Body of pancreas (tissue), 4 donors: ENCODE measurements at regions not wholly inside any gene's neighbourhood (a gene's known extent, or its start where the extent isn't known, plus 50 kb on each side); places are given as distances from the start of the nearest gene placed in this dataset.

Experiments
- ATAC-seq: fragments of 150-250 bp; one replicate; pipeline ENCODE4 v1.9.1; 2016
- DNase-seq, 4 donors: peaks; one replicate each; pipeline ENCODE4 v3.0.0-alpha.2; 2019
- H3K27ac ChIP-seq, 4 donors: fragments of 200-600 bp; sonication (generic); 1 replicate in 3 of 4; 2 replicates in 1 of 4; pipeline versions ENCODE4 v1.5.1 to v1.6.1; 2016 to 2019; ENCODE audit warnings: mild to moderate bottlenecking in 1 of 4, mixed read lengths in 1 of 4, moderate library complexity in 1 of 4
- H3K27me3 ChIP-seq, 2 donors: fragments of 200-600 bp; sonication (generic); one replicate each; pipeline ENCODE4 v1.6.0; 2016; ENCODE audit warnings: mild to moderate bottlenecking in 1 of 2
- H3K36me3 ChIP-seq, 2 donors: fragments of 200-600 bp; sonication (generic); replicated peaks in 1 of 2; 2 replicates each; pipeline ENCODE4 v1.5.1; 2016; ENCODE audit warnings: low read depth in 2 of 2; ENCODE audit not compliant: insufficient read depth in 1 of 2
- H3K4me1 ChIP-seq: fragments of 200-600 bp; sonication (generic); one replicate; pipeline ENCODE4 v1.6.0; 2016
- H3K4me3 ChIP-seq, 2 donors: fragments of 200-600 bp; sonication (generic); 1 replicate in 1 of 2; 2 replicates in 1 of 2; pipeline ENCODE4 v1.5.1; 2016 to 2019
- H3K9me3 ChIP-seq, 3 donors: fragments of 200-600 bp; sonication (generic); 1 replicate in 2 of 3; 2 replicates in 1 of 3; pipeline ENCODE4 v1.5.1; 2016
- POLR2A ChIP-seq, 3 donors: fragments of 450-650 bp; IDR thresholded peaks; one replicate each; pipeline ENCODE4 v1.6.1; 2016; ENCODE audit warnings: antibody characterized with exemption in 3 of 3, mild to moderate bottlenecking in 2 of 3
- WGBS, 2 donors: methylation state at CpG; one replicate each; pipeline ENCODE4 v1.1.5; 2017; 5-methylcytosine and 5-hydroxymethylcytosine counted together
- intact Hi-C: fragments of 100-400 bp; cut with DNase I; formaldehyde crosslinking; loops from one replicate; pipeline ENCODE4 v1.15.1; 2023
- TF ChIP-seq, protein P1 (sequence below), 7 experiments: fragments of 450-650 bp in 4 of 7; fragments of 200-600 bp in 3 of 7; sonication (generic) in 3 of 7; IDR thresholded peaks; one replicate each; pipeline ENCODE4 v1.5.1; 2016 to 2019; ENCODE audit warnings: antibody characterized with exemption in 7 of 7

DNA sequence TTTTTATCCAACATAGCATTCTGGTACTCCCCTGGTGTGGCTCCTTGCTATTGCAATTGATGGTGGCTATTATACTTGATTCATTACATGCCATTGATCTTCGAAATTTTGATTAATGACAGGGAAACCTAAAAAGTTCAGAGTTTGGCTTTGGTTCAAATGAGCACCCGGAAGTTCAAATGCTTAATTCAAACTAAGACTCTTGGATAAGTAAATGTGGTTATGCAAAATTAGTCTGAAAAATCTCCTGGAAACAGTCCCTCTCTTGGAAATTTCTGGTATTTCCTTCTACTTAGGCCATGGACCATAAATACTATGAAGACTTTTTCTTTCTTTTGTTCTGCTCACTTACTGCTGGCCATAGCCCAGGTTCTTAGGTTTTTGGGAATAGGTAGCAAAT is 65.3 kb upstream of the SMIM21 start:
- Histone ChIP-seq H3K27me3 (no peaks in the 10 kb centered on the region), H3K4me3 (no peak overlapping the region), H3K4me1 (no peaks in the 10 kb centered on the region), H3K9me3 (no peaks in the 10 kb centered on the region), H3K36me3 (no peaks in the 10 kb centered on the region), H3K27ac (no peak overlapping the region)
- no peak for DNase-seq
- ATAC-seq, result no peak
- intact Hi-C loops, result no loop called here
- 28 to 45% methylated on average over 2 of the region's 2 CpGs for WGBS, 2 donors
- TF ChIP-seq, protein P1, sequence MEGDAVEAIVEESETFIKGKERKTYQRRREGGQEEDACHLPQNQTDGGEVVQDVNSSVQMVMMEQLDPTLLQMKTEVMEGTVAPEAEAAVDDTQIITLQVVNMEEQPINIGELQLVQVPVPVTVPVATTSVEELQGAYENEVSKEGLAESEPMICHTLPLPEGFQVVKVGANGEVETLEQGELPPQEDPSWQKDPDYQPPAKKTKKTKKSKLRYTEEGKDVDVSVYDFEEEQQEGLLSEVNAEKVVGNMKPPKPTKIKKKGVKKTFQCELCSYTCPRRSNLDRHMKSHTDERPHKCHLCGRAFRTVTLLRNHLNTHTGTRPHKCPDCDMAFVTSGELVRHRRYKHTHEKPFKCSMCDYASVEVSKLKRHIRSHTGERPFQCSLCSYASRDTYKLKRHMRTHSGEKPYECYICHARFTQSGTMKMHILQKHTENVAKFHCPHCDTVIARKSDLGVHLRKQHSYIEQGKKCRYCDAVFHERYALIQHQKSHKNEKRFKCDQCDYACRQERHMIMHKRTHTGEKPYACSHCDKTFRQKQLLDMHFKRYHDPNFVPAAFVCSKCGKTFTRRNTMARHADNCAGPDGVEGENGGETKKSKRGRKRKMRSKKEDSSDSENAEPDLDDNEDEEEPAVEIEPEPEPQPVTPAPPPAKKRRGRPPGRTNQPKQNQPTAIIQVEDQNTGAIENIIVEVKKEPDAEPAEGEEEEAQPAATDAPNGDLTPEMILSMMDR (IDR thresholded peaks at IDR 0.05), result no peak
- no peak for TF ChIP-seq POLR2A (IDR thresholded peaks at IDR 0.05)

DNA sequence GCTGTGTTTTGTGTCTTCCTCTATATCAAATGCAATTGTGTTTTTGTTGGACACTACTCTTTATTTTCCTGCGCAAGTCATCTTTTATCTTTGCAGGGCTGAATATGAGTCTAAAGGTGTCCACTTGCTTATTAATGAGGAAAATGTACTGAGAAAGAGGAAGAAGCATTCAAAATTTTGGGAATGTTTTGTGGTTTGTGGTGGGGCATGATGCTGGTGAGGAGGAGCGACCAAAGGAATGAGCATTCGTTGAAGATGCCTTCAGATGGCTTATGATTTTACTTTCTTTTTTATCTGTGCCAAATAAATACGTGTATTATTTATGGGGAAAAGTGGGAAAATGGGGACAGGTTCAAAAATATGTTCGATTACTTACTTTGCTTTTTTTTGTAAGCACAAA is 63.9 kb upstream of the SMIM21 start:
- no peak for ATAC-seq
- intact Hi-C loops, result no loop called here

DNA sequence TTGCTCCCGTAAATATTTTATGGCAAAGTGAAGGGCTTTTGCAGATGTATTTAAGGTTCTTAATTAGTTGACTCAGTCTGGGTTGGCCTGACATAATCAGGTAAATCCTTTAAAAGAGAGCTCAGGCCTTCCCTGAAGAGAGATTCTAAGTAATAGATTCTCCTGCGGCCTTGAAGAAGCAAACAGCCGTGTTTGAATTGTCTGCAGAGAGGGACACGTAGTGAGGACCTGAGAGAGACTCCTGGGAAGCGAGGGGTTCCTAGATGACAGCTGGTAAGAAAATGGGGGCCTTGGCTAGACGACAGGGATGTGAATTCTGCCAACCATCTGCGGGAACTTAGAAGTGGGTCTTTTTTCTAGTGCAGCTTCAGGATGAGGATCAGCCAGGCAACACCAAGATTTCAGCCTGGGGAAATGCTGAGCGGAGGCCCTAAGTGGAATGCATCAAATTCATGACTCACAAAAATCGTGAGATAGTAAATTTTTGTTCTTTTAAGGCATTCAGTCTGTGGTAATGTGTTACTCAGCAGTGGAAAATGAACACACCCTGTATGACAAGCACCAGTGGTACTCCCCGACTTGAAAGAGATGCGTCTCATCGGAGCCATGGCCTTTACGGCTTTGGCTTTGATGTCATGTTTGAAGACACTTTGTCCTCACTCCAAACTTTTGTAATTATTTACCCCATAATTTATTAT is 62.1 kb upstream of the SMIM21 start:
- no peak for TF ChIP-seq POLR2A (IDR thresholded peaks at IDR 0.05)
- TF ChIP-seq, protein P1 (IDR thresholded peaks at IDR 0.05), result no peak
- WGBS, 2 donors, result 71 to 77% methylated on average over 13 of the region's 13 CpGs
- H3K9me3 ChIP-seq, result no peaks in the 10 kb centered on the region

More for the DNA sequence above, 63.9 kb upstream of the SMIM21 start:
- no peak overlapping the region for H3K4me3 ChIP-seq
- no peak for DNase-seq
- no peaks in the 10 kb centered on the region for H3K36me3 ChIP-seq
- no peaks in the 10 kb centered on the region for H3K27me3 ChIP-seq
- H3K4me1 ChIP-seq, result no peaks in the 10 kb centered on the region
- WGBS, 2 donors, result 61 to 72% methylated on average over 5 of the region's 5 CpGs
- no peak overlapping the region for H3K27ac ChIP-seq
- no peak for TF ChIP-seq POLR2A (IDR thresholded peaks at IDR 0.05)
- TF ChIP-seq, protein P1 (IDR thresholded peaks at IDR 0.05), result no peak
- H3K9me3 ChIP-seq, result no peaks in the 10 kb centered on the region

DNA sequence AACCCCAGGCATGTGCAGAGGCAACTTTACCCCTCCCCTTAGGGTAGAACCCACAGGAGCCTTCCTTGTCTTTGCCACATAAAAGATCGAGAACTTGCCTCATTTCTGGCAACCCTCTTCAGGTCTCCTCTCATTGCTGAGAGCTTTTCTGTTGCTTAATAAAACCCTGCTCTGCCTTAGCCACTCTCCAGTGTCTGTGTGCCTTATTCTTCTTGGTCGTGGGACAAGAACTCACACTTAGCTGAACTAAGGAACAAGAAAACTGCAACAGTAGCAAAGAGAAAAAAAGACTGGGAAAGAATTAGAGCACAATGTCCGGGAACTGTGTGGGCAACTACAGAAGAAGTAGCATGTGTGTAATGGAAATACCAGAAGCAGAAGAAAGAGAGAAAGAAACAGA is 56.2 kb upstream of the SMIM21 start:
- H3K9me3 ChIP-seq, result peaks cover 0 to 4% (median 0%) of the 10 kb centered on the region in 3 donors
- ATAC-seq, result no peak
- DNase-seq, result no peak
- TF ChIP-seq, protein P1 (IDR thresholded peaks at IDR 0.05), result no peak
- no peak for TF ChIP-seq POLR2A (IDR thresholded peaks at IDR 0.05)
- no peak overlapping the region for H3K4me3 ChIP-seq
- 61 to 81% methylated on average over 3 of the region's 3 CpGs for WGBS, 2 donors
- H3K4me1 ChIP-seq, result no peaks in the 10 kb centered on the region
- intact Hi-C loops, result no loop called here
- H3K27me3 ChIP-seq, result no peaks in the 10 kb centered on the region
- no peaks in the 10 kb centered on the region for H3K36me3 ChIP-seq
- H3K27ac ChIP-seq, result no peak overlapping the region

More for the DNA sequence above, 62.1 kb upstream of the SMIM21 start:
- ATAC-seq, result peak; percentile 45
- Histone ChIP-seq H3K4me1 (no peaks in the 10 kb centered on the region), H3K27ac (no peak overlapping the region), H3K4me3 (no peak overlapping the region), H3K27me3 (no peaks in the 10 kb centered on the region), H3K36me3 (no peaks in the 10 kb centered on the region)
- DNase-seq, result peak in 1 of 4 donors; percentile 28
- intact Hi-C loops, result no loop called here

DNA sequence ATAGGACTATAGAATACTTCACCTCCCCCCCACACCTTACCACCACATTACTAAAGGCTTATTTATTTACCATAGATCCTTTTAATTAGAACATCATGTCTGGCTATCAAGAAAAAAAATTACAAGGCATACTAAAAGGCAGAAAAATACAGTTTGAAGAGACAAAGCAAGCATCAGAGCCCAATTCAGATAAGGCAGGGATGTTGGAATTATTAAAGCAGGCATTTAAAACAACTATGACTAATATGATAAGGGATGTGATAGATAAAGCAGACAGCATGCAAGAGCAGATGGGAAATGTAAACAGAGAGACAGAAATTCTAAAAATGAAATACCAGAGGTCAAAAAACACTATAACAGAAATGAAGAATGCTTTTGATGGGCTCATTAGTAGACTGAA is 55.4 kb upstream of the SMIM21 start:
- DNase-seq, result no peak
- TF ChIP-seq POLR2A (IDR thresholded peaks at IDR 0.05), result no peak
- TF ChIP-seq, protein P1 (IDR thresholded peaks at IDR 0.05), result no peak
- no peak for ATAC-seq
- Histone ChIP-seq H3K9me3 (peaks cover 0 to 4% (median 0%) of the 10 kb centered on the region in 3 donors), H3K27ac (no peak overlapping the region), H3K4me1 (no peaks in the 10 kb centered on the region), H3K36me3 (no peaks in the 10 kb centered on the region), H3K4me3 (no peak overlapping the region), H3K27me3 (no peaks in the 10 kb centered on the region)
- intact Hi-C loops, result no loop called here
